HUES48 (cell line): ENCODE measurements at regions not wholly inside any gene's neighbourhood (a gene's known extent, or its start where the extent isn't known, plus 50 kb on each side); places are given as distances from the start of the nearest gene placed in this dataset.

Experiments
- H3K27ac ChIP-seq: one replicate; pipeline ENCODE4 v1.7.0; 2013; ENCODE audit warnings: low read depth, low read length, inconsistent platforms
- H3K27me3 ChIP-seq: 2 replicates; pipeline ENCODE4 v1.6.1; 2013; ENCODE audit warnings: mild to moderate bottlenecking, low read length; ENCODE audit not compliant: control insufficient read depth, insufficient read depth
- H3K36me3 ChIP-seq: 2 replicates; pipeline ENCODE4 v1.6.1; 2013; ENCODE audit warnings: low read length; ENCODE audit not compliant: control insufficient read depth, insufficient read depth
- H3K4me1 ChIP-seq: 2 replicates; pipeline ENCODE4 v1.6.1; 2013; ENCODE audit warnings: mild to moderate bottlenecking, low read length; ENCODE audit not compliant: control insufficient read depth, insufficient read depth
- H3K4me3 ChIP-seq: 2 replicates; pipeline ENCODE4 v1.5.1; 2013; ENCODE audit warnings: mild to moderate bottlenecking, low read depth, low read length
- H3K9ac ChIP-seq: 2 replicates; pipeline ENCODE4 v1.6.1; 2013; ENCODE audit warnings: mild to moderate bottlenecking, low read depth, low read length, moderate library complexity
- H3K9me3 ChIP-seq: 2 replicates; pipeline ENCODE4 v1.6.1; 2013; ENCODE audit warnings: low read length; ENCODE audit not compliant: control insufficient read depth, insufficient read depth

DNA sequence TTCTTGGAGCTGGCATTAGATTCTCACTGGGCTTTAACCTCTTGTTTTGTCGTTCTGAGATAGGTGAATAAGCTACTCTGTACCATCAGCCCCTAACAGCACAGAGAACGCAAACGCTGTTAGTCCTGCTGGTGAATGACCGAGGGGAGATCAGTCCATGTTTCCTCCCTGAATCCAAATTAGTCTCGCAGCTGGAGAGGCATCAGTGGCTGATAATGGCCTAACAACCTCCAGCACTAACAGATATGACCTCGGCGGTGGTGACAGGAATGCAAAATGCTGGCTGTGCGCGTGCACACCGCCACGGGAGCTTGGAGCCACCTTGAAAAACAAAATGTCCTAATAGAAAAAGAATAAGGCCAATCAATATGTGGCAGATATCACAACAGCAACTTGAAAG, 77.6 kb upstream of the IRX1 start:
- Histone ChIP-seq H3K27me3 (no peaks in the 10 kb centered on the region), H3K4me3 (no peak overlapping the region), H3K4me1 (no peaks in the 10 kb centered on the region; the same call in 1 of the 2 replicates), H3K27ac (no peak overlapping the region), H3K9me3 (no peaks in the 10 kb centered on the region), H3K36me3 (no peaks in the 10 kb centered on the region), H3K9ac (no peak overlapping the region)

- H3K36me3 ChIP-seq, result no peaks in the 10 kb centered on the region
Observed at GRCh38 chr5:3517348-3517747, 78.3 kb upstream of the IRX1 start.

DNA sequence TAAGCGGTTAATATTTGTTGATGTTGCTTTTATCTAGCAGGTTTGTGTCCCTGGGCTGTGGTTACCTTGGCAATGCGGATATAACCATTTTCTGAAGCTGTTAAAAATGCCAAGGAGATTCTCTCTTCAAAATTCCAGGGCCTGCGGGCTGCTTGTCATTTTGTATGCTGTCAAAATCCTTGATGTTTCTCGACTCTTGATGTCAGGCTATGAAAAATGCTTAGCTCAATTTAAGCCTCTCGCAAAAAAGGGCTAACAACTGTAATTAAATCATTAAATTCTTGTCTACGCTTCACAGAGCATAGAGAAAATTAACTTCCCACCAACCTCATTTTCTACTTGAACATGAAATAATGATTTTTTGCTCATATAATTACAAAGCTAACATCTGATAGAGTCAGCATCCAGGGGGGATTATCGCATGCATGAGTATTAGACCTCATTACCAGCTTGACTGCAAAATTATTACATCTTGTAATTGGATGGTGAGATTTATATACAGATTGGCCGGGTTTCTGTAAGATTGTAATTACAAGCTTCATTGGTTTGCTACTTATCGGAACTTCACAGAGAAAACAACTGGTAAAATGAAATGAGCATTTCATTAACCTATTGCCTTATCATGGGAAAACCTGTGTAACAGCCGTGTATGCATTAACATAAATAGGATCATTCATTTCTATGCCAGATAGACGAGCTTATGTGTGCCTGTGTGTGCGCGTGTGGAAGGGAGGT, 83.1 kb upstream of the IRX1 start:
- H3K36me3 ChIP-seq, result no peaks in the 10 kb centered on the region
- H3K27me3 ChIP-seq, result no peaks in the 10 kb centered on the region
- H3K4me1 ChIP-seq, result peaks cover 18% of the 10 kb centered on the region
- H3K9ac ChIP-seq, result no peak overlapping the region
- H3K4me3 ChIP-seq, result no peak overlapping the region
- H3K27ac ChIP-seq, result no peak overlapping the region
- peaks cover 13% of the 10 kb centered on the region for H3K9me3 ChIP-seq

More at GRCh38 chr5:3517348-3517747, 78.3 kb upstream of the IRX1 start:
- Histone ChIP-seq H3K4me1 (peaks cover under 1% of the 10 kb centered on the region; the same call in 1 of the 2 replicates), H3K9me3 (no peaks in the 10 kb centered on the region), H3K4me3 (no peak overlapping the region), H3K9ac (no peak overlapping the region), H3K27ac (no peak overlapping the region), H3K27me3 (no peaks in the 10 kb centered on the region)

- Histone ChIP-seq H3K27ac (no peak overlapping the region), H3K9ac (no peak overlapping the region), H3K36me3 (no peaks in the 10 kb centered on the region)
Observed at GRCh38 chr5:3511934-3512333, 83.7 kb upstream of the IRX1 start.

GRCh38 chr5:3511519-3511918, 84.1 kb upstream of the IRX1 start:
- no peak overlapping the region for H3K9ac ChIP-seq
- H3K9me3 ChIP-seq, result peaks cover 13% of the 10 kb centered on the region
- H3K27ac ChIP-seq, result no peak overlapping the region
- no peak overlapping the region for H3K4me3 ChIP-seq
- H3K4me1 ChIP-seq, result peaks cover 18% of the 10 kb centered on the region
- no peaks in the 10 kb centered on the region for H3K36me3 ChIP-seq
- no peaks in the 10 kb centered on the region for H3K27me3 ChIP-seq

More at GRCh38 chr5:3511934-3512333, 83.7 kb upstream of the IRX1 start:
- peaks cover 18% of the 10 kb centered on the region for H3K4me1 ChIP-seq
- no peaks in the 10 kb centered on the region for H3K27me3 ChIP-seq
- H3K4me3 ChIP-seq, result no peak overlapping the region
- peaks cover 13% of the 10 kb centered on the region for H3K9me3 ChIP-seq

DNA sequence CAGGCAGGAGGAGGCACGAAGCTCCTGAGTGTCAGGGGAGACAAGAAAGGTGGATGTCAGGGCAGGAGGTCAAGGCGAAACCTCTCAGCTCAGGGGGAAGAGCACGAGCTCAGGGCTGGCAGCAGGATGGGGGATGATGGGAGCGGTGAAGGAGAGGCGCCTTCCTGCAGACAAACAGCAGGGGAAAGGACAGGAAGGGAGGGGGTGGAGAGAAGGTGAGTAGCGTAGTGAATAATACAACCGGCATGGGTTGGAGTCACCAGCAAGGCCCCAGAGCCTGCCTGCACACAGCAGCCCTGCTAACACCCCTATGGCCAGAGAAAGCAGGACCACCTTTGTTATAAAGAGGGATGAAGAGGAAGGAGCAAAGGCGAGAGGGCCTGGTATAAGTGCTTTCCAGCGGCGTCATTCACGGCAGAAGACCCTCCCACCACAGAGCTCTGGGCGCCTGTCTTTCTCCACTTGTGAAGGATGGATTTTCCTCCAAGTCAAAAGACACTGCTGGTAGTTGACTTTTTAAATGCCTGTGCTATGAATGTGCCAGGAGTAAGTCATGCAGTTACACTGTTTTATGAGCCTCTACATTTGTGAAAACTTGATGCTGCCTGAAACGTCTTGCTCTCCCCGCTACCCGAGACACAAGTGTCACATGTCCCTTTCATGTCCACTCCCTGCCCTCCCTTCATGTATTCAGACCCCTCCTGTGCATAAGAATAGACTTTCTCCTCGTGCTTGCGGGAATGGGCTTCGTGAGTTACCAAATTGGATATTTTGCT, 84.8 kb upstream of the IRX1 start:
- Histone ChIP-seq H3K4me3 (no peak overlapping the region), H3K36me3 (no peaks in the 10 kb centered on the region), H3K9ac (no peak overlapping the region), H3K4me1 (peaks cover 18% of the 10 kb centered on the region), H3K9me3 (peaks cover 13% of the 10 kb centered on the region), H3K27me3 (no peaks in the 10 kb centered on the region), H3K27ac (no peak overlapping the region)

DNA sequence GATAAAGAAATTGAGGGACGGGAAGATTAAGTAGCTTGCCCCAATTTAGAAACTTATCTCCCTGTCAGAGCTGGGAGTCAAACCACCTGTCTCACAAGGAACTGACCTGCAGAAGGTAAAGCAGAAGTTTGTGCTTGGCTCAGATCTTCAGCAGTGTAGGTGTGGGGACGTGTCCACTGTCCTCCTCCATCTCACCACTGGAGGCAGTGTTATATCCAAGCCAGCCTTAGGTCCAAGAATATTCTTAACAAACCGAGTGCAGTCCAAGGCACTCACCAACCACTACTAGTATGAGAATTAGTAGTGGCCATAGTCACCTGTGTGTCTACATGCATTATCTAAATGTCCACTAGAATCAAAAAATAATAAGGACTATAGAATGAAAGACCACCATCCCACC, 86.3 kb upstream of the IRX1 start:
- H3K9ac ChIP-seq, result no peak overlapping the region
- H3K4me3 ChIP-seq, result no peak overlapping the region
- peaks cover 18% of the 10 kb centered on the region for H3K4me1 ChIP-seq
- H3K27ac ChIP-seq, result no peak overlapping the region
- peaks cover 13% of the 10 kb centered on the region for H3K9me3 ChIP-seq
- H3K36me3 ChIP-seq, result no peaks in the 10 kb centered on the region
- H3K27me3 ChIP-seq, result no peaks in the 10 kb centered on the region

GRCh38 chr5:3508395-3508794, 87.2 kb upstream of the IRX1 start:
- Histone ChIP-seq H3K9ac (no peak overlapping the region), H3K27ac (no peak overlapping the region), H3K4me1 (peaks cover 18% of the 10 kb centered on the region), H3K36me3 (no peaks in the 10 kb centered on the region), H3K27me3 (no peaks in the 10 kb centered on the region), H3K4me3 (no peak overlapping the region), H3K9me3 (peaks cover 13% of the 10 kb centered on the region)

DNA sequence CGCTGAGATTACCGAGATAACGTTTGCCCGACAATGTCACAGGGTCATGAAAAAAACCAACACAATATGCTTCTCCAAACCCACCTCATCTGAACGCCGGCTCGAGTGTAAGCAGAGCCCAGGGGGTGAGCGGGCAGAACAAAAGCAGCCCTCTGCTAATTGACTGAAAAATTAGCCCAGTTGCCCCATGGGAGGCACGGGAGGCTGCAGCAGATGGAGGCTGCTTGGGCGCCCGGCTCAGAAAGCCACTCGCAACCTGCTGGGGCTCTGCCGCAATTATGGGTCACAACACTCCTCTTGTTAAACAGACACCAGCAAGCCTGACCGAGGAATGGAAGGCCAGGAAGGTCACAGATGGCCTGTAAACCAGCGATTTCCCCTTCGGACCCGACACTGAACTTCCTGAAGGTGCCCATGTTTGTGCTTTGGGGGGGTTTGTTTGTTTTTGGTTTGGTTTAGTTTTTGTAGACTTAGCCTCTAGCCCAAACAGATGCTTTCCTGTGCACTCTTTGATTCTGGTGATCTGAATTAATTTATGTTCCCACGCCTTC, 104.6 kb upstream of the IRX1 start:
- Histone ChIP-seq H3K36me3 (no peaks in the 10 kb centered on the region), H3K9me3 (no peaks in the 10 kb centered on the region), H3K4me3 (no peak overlapping the region), H3K4me1 (no peaks in the 10 kb centered on the region), H3K27ac (no peak overlapping the region), H3K9ac (no peak overlapping the region), H3K27me3 (no peaks in the 10 kb centered on the region)

- H3K27me3 ChIP-seq, result no peaks in the 10 kb centered on the region
- no peaks in the 10 kb centered on the region for H3K4me1 ChIP-seq
- no peaks in the 10 kb centered on the region for H3K9me3 ChIP-seq
- no peak overlapping the region for H3K4me3 ChIP-seq
- H3K36me3 ChIP-seq, result no peaks in the 10 kb centered on the region
- H3K27ac ChIP-seq, result no peak overlapping the region
- H3K9ac ChIP-seq, result no peak overlapping the region
Observed at GRCh38 chr5:3489239-3489843, 106.3 kb upstream of the IRX1 start.

DNA sequence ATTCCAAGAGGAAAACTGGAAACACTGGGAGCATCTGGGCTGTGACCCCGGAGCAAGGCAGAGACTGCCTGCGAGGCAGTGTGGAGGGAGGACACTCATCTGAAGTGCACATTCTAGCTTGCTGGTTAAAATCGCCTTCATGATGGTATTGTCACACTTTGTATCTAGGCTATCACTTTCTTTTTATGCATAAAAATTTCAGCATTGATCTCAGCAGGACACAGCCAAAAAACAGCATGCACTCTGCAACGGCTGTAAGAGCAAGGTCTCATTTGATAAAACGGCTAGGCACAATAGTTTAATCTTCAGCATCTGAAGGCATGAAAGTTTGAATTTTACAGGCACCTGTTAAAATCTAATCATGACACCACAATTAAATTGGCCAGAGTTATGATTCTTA, 110.8 kb upstream of the IRX1 start:
- H3K27ac ChIP-seq, result no peak overlapping the region
- no peak overlapping the region for H3K4me3 ChIP-seq
- no peak overlapping the region for H3K9ac ChIP-seq
- no peaks in the 10 kb centered on the region for H3K36me3 ChIP-seq
- H3K4me1 ChIP-seq, result no peaks in the 10 kb centered on the region
- no peaks in the 10 kb centered on the region for H3K9me3 ChIP-seq
- no peaks in the 10 kb centered on the region for H3K27me3 ChIP-seq
